ENCODE measurements at regions not wholly inside any gene's neighbourhood (a gene's known extent, or its start where the extent isn't known, plus 50 kb on each side); places are given as distances from the start of the nearest gene placed in this dataset.

- DNase-seq (ENCODE audit: low read depth in 2 of 2): no peak
These were observed 134.4 kb upstream of the SLC1A4 start for GRCh38 chr2:64854773-64855237.

- DNase-seq (ENCODE audit: low read depth in 2 of 2): peak; percentile 67 to 74
These were observed 131.4 kb upstream of the SLC1A4 start for GRCh38 chr2:64857581-64858471.

- DNase-seq (ENCODE audit: low read depth in 2 of 2): no peak
These were observed 130.5 kb upstream of the SLC1A4 start for GRCh38 chr2:64858541-64859311.

GRCh38 chr2:64859312-64860212 is 129.6 kb upstream of the SLC1A4 start:
- DNase-seq (ENCODE audit: low read depth in 2 of 2): peak; percentile 82 to 85

GRCh38 chr2:64860276-64860885 is 128.8 kb upstream of the SLC1A4 start:
- no peak for DNase-seq (ENCODE audit: low read depth in 2 of 2)

- DNase-seq (ENCODE audit: low read depth in 2 of 2): no peak
These were observed 128.3 kb upstream of the SLC1A4 start for GRCh38 chr2:64860936-64861335.

- no peak for DNase-seq (ENCODE audit: low read depth in 2 of 2)
These were observed 127.5 kb upstream of the SLC1A4 start for GRCh38 chr2:64861452-64862397.

- DNase-seq (ENCODE audit: low read depth in 2 of 2): no peak
These were observed 126.6 kb upstream of the SLC1A4 start for GRCh38 chr2:64862623-64863022.

- DNase-seq (ENCODE audit: low read depth in 2 of 2): no peak
These were observed 125.9 kb upstream of the SLC1A4 start for GRCh38 chr2:64863097-64863820.

GRCh38 chr2:64865073-64865830 is 123.9 kb upstream of the SLC1A4 start:
- no peak for DNase-seq (ENCODE audit: low read depth in 2 of 2)

- DNase-seq (ENCODE audit: low read depth in 2 of 2): no peak
These were observed 123.3 kb upstream of the SLC1A4 start for GRCh38 chr2:64865831-64866345.

GRCh38 chr2:64866797-64867196 is 122.4 kb upstream of the SLC1A4 start:
- DNase-seq (ENCODE audit: low read depth in 2 of 2): no peak

- no peak for DNase-seq (ENCODE audit: low read depth in 2 of 2)
These were observed 121.8 kb upstream of the SLC1A4 start for GRCh38 chr2:64867253-64867996.

- no peak for DNase-seq (ENCODE audit: low read depth in 2 of 2)
These were observed 120.1 kb upstream of the SLC1A4 start for GRCh38 chr2:64869126-64869525.

GRCh38 chr2:64873472-64873924 is 115.7 kb upstream of the SLC1A4 start:
- no peak for DNase-seq (ENCODE audit: low read depth in 2 of 2)

- DNase-seq (ENCODE audit: low read depth in 2 of 2): no peak
These were observed 114.6 kb upstream of the SLC1A4 start for GRCh38 chr2:64874593-64874992.

GRCh38 chr2:64875368-64875767 is 113.8 kb upstream of the SLC1A4 start:
- DNase-seq (ENCODE audit: low read depth in 2 of 2): no peak
